SK-N-SH (cell line): ENCODE measurements at regions not wholly inside any gene's neighbourhood (a gene's known extent, or its start where the extent isn't known, plus 50 kb on each side); places are given as distances from the start of the nearest gene placed in this dataset.

Experiments
- CTCF ChIA-PET: fragments of 300-600, 350-600 bp; formaldehyde crosslinking; extraction: SDS; loops from one replicate; lab custom pipeline; 2021; lab: Yijun Ruan, JAX
- POLR2A ChIA-PET: fragments of 350-600 bp; sonication (Branson Sonifier 250); formaldehyde crosslinking; extraction: SDS; loops from one replicate; lab custom pipeline; 2020; ENCODE audit warnings: antibody characterized with exemption, inconsistent platforms; lab: Yijun Ruan, JAX
- DNase-seq: peaks from one replicate; pipeline ENCODE4 v3.0.0; 2012
- H2AFZ ChIP-seq: fragments of 200-600 bp; sonication (generic); 2 replicates; pipeline ENCODE4 v1.8.1; 2016; ENCODE audit warnings: antibody characterized with exemption, mild to moderate bottlenecking, low read depth
- H3F3A ChIP-seq: fragments of 200-600 bp; sonication (generic); replicated peaks from 2 replicates; pipeline ENCODE3; 2016; ENCODE audit warnings: antibody characterized with exemption, mild to moderate bottlenecking; ENCODE audit not compliant: insufficient read depth
- H3K27ac ChIP-seq, 2 experiments: fragments of 200-500 bp in 1 of 2; fragments of 200-600 bp in 1 of 2; sonication (Bioruptor generic) in 1 of 2; sonication (generic), shearing (Covaris generic) in 1 of 2; 2 replicates each; pipeline versions ENCODE4 v1.5.1 to v1.6.1; 2014 to 2016; ENCODE audit warnings: low read depth in 2 of 2, inconsistent platforms in 1 of 2, low read length in 1 of 2, mild to moderate bottlenecking in 1 of 2, mixed read lengths in 1 of 2
- H3K27me3 ChIP-seq: fragments of 200-600 bp; sonication (generic), shearing (Covaris generic); 2 replicates; pipeline ENCODE4 v1.6.1; 2016; ENCODE audit warnings: mixed run types; ENCODE audit not compliant: insufficient read depth
- H3K36me3 ChIP-seq, 2 experiments: fragments of 200-500 bp in 1 of 2; fragments of 200-600 bp in 1 of 2; sonication (Bioruptor generic) in 1 of 2; sonication (generic) in 1 of 2; replicated peaks in 1 of 2; 2 replicates each; pipeline versions ENCODE3 to v1.5.1; 2014 to 2016; ENCODE audit warnings: low read length in 1 of 2, mild to moderate bottlenecking in 1 of 2; ENCODE audit not compliant: insufficient read depth in 2 of 2, control insufficient read depth in 1 of 2
- H3K4me1 ChIP-seq, 2 experiments: fragments of 200-500 bp in 1 of 2; fragments of 200-600 bp in 1 of 2; sonication (Bioruptor generic) in 1 of 2; sonication (generic), shearing (Covaris generic) in 1 of 2; 2 replicates each; pipeline versions ENCODE4 v1.5.1 to v1.6.1; 2014 to 2016; ENCODE audit warnings: low read depth in 1 of 2, low read length in 1 of 2, mixed run types in 1 of 2; ENCODE audit not compliant: insufficient read depth in 2 of 2, control insufficient read depth in 1 of 2
- H3K4me2 ChIP-seq: fragments of 200-600 bp; sonication (generic), shearing (Covaris generic); 2 replicates; pipeline ENCODE4 v1.6.1; 2017; ENCODE audit warnings: mixed run types
- H3K4me3 ChIP-seq, 2 experiments: fragments of 200-500 bp in 1 of 2; fragments of 200-600 bp in 1 of 2; sonication (Bioruptor generic) in 1 of 2; sonication (generic), shearing (Covaris generic) in 1 of 2; 2 replicates each; pipeline versions ENCODE4 v1.5.1 to v1.8.1; 2014 to 2016; ENCODE audit warnings: low read depth in 2 of 2, inconsistent platforms in 1 of 2, low read length in 1 of 2, mild to moderate bottlenecking in 1 of 2, mixed read lengths in 1 of 2, moderate library complexity in 1 of 2
- H3K79me2 ChIP-seq: fragments of 200-600 bp; sonication (generic); 2 replicates; pipeline ENCODE4 v1.8.1; 2017; ENCODE audit warnings: mild to moderate bottlenecking; ENCODE audit not compliant: insufficient read depth
- H3K9ac ChIP-seq: fragments of 200-600 bp; sonication (generic); 2 replicates; pipeline ENCODE4 v1.6.1; 2017; ENCODE audit warnings: mixed run types
- H3K9me2 ChIP-seq: fragments of 200-600 bp; sonication (generic); 2 replicates; pipeline ENCODE4 v1.6.1; 2017; ENCODE audit warnings: mixed run types
- H3K9me3 ChIP-seq: fragments of 200-600 bp; sonication (generic); 2 replicates; pipeline ENCODE4 v1.6.1; 2017; ENCODE audit warnings: mixed run types, mild to moderate bottlenecking, moderate library complexity
- H4K20me1 ChIP-seq: fragments of 200-600 bp; sonication (generic); 2 replicates; pipeline ENCODE4 v1.6.1; 2017; ENCODE audit warnings: mild to moderate bottlenecking, mixed run types; ENCODE audit not compliant: insufficient read depth
- CHD2 ChIP-seq: fragments of 150-350 bp; IDR thresholded peaks from 2 replicates; pipeline ENCODE4 v1.6.1; 2018; ENCODE audit warnings: low read length; ENCODE audit not compliant: partially characterized antibody
- ELF1 ChIP-seq: IDR thresholded peaks from 2 replicates; pipeline ENCODE4 v1.4.0; 2012
- EP300 ChIP-seq, 2 experiments: IDR thresholded peaks; 2 replicates each; pipeline versions ENCODE4 v1.4.0 to v1.6.1; 2012; ENCODE audit warnings: borderline replicate concordance in 1 of 2, low read depth in 1 of 2, low read length in 1 of 2
- FOSL2 ChIP-seq: IDR thresholded peaks from 2 replicates; pipeline ENCODE4 v1.4.0; 2012; ENCODE audit warnings: low read depth, mild to moderate bottlenecking, moderate library complexity, borderline replicate concordance
- FOXM1 ChIP-seq: IDR thresholded peaks from 2 replicates; pipeline ENCODE4 v1.4.0; 2012; ENCODE audit warnings: low read depth, mild to moderate bottlenecking
- GATA2 ChIP-seq: sonication (generic); formaldehyde crosslinking; IDR thresholded peaks from 2 replicates; pipeline ENCODE4 v1.5.0; 2020; ENCODE audit warnings: mild to moderate bottlenecking, missing genetic modification reagents
- JUND ChIP-seq: IDR thresholded peaks from 2 replicates; pipeline ENCODE4 v1.4.0; 2012
- MEF2A ChIP-seq: IDR thresholded peaks from 2 replicates; pipeline ENCODE4 v1.4.0; 2012; ENCODE audit warnings: low read depth, borderline replicate concordance
- MXI1 ChIP-seq: IDR thresholded peaks from 2 replicates; pipeline ENCODE4 v1.6.1; 2012; ENCODE audit warnings: mild to moderate bottlenecking, low read depth, low read length, improper control_type of control experiment
- NFIC ChIP-seq: IDR thresholded peaks from 2 replicates; pipeline ENCODE4 v1.4.0; 2012; ENCODE audit warnings: borderline replicate concordance
- NRF1 ChIP-seq: IDR thresholded peaks from 2 replicates; pipeline ENCODE4 v1.6.1; 2012; ENCODE audit warnings: low read depth, mild to moderate bottlenecking, low read length
- POLR2AphosphoS5 ChIP-seq: IDR thresholded peaks from 2 replicates; pipeline ENCODE4 v1.6.1; 2012; ENCODE audit warnings: low read depth, low read length
- RAD21 ChIP-seq: IDR thresholded peaks from 2 replicates; pipeline ENCODE4 v1.6.1; 2012; ENCODE audit warnings: mild to moderate bottlenecking, low read length
- RCOR1 ChIP-seq: fragments of 150-350 bp; IDR thresholded peaks from 2 replicates; pipeline ENCODE4 v1.6.1; 2017; ENCODE audit warnings: antibody characterized with exemption, low read length
- RXRA ChIP-seq: IDR thresholded peaks from 2 replicates; pipeline ENCODE4 v1.4.0; 2012; ENCODE audit warnings: low read depth, mild to moderate bottlenecking, borderline replicate concordance
- TEAD4 ChIP-seq: IDR thresholded peaks from 2 replicates; pipeline ENCODE4 v1.4.0; 2012; ENCODE audit warnings: mild to moderate bottlenecking, borderline replicate concordance; ENCODE audit not compliant: insufficient read depth
- YY1 ChIP-seq: IDR thresholded peaks from 2 replicates; pipeline ENCODE4 v1.4.0; 2012; ENCODE audit warnings: low read depth, mild to moderate bottlenecking
- WGBS: methylation state at CpG from one replicate; pipeline ENCODE4 v1.1.6; 2017; ENCODE audit warnings: low lambda C conversion rate; 5-methylcytosine and 5-hydroxymethylcytosine counted together
- TF ChIP-seq, protein P1 (sequence below): IDR thresholded peaks from 2 replicates; pipeline ENCODE4 v1.6.1; 2012; ENCODE audit warnings: mild to moderate bottlenecking, low read depth, low read length, moderate library complexity
- TF ChIP-seq, protein P2 (sequence below): fragments of 200-600 bp; sonication (generic); IDR thresholded peaks from 2 replicates; pipeline ENCODE4 v1.6.1; 2017; ENCODE audit warnings: antibody characterized with exemption, mild to moderate bottlenecking, moderate library complexity
- TF ChIP-seq, protein P3 (sequence below): IDR thresholded peaks from 2 replicates; pipeline ENCODE4 v1.4.0; 2012; ENCODE audit warnings: low read depth
- TF ChIP-seq, protein P4 (sequence below): IDR thresholded peaks from 2 replicates; pipeline ENCODE4 v1.4.0; 2012; ENCODE audit warnings: low read depth, borderline replicate concordance

DNA sequence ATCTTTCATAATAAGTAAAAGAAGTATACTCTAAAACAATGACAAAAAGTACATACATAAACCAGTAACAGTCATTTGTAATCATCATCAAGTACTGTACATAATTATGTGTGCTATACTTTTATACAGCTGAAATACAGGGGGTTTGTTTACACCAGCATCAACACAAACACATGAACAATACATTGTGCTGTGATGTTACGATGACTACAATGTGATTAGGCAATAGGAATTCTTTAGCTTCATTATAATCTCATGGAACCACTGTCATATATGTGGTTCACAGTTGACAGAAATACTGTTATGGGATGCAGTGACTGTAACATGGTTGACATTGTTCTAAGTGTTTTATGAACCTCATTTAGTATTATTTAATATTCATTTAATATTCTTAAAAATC, 914.4 kb upstream of the TENM4 start:
- WGBS, result 25% methylated on average over 1 of the region's 1 CpG
- H3K79me2 ChIP-seq, result no peaks in the 10 kb centered on the region
- no peaks in the 10 kb centered on the region for H4K20me1 ChIP-seq
- POLR2A ChIA-PET, result no interaction called here
- no peak for TF ChIP-seq GATA2
- TF ChIP-seq YY1, result no peak
- TF ChIP-seq RCOR1, result no peak
- no peak for TF ChIP-seq JUND
- TF ChIP-seq MXI1, result no peak
- TF ChIP-seq, protein P1, sequence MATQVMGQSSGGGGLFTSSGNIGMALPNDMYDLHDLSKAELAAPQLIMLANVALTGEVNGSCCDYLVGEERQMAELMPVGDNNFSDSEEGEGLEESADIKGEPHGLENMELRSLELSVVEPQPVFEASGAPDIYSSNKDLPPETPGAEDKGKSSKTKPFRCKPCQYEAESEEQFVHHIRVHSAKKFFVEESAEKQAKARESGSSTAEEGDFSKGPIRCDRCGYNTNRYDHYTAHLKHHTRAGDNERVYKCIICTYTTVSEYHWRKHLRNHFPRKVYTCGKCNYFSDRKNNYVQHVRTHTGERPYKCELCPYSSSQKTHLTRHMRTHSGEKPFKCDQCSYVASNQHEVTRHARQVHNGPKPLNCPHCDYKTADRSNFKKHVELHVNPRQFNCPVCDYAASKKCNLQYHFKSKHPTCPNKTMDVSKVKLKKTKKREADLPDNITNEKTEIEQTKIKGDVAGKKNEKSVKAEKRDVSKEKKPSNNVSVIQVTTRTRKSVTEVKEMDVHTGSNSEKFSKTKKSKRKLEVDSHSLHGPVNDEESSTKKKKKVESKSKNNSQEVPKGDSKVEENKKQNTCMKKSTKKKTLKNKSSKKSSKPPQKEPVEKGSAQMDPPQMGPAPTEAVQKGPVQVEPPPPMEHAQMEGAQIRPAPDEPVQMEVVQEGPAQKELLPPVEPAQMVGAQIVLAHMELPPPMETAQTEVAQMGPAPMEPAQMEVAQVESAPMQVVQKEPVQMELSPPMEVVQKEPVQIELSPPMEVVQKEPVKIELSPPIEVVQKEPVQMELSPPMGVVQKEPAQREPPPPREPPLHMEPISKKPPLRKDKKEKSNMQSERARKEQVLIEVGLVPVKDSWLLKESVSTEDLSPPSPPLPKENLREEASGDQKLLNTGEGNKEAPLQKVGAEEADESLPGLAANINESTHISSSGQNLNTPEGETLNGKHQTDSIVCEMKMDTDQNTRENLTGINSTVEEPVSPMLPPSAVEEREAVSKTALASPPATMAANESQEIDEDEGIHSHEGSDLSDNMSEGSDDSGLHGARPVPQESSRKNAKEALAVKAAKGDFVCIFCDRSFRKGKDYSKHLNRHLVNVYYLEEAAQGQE, result no peak
- no peak for TF ChIP-seq FOXM1
- no peak for TF ChIP-seq NFIC
- no peak for DNase-seq
- CTCF ChIA-PET, result interaction anchor here (1.3 kb wide), 1 partner anchor 9 kb away, joined by 3 read pairs; no protein-coding TSS in a partner anchor
- no peak overlapping the region for H3K27ac ChIP-seq
- no peak overlapping the region for H3K9ac ChIP-seq
- no peaks in the 10 kb centered on the region for H3F3A ChIP-seq
- no peaks in the 10 kb centered on the region for H3K4me1 ChIP-seq
- H3K4me2 ChIP-seq, result no peak overlapping the region
- H3K36me3 ChIP-seq, result no peaks in the 10 kb centered on the region
- no peaks in the 10 kb centered on the region for H3K9me3 ChIP-seq
- H3K27me3 ChIP-seq, result no peaks in the 10 kb centered on the region
- no peak overlapping the region for H3K4me3 ChIP-seq
- H3K9me2 ChIP-seq, result no peaks in the 10 kb centered on the region
- no peak overlapping the region for H2AFZ ChIP-seq

DNA sequence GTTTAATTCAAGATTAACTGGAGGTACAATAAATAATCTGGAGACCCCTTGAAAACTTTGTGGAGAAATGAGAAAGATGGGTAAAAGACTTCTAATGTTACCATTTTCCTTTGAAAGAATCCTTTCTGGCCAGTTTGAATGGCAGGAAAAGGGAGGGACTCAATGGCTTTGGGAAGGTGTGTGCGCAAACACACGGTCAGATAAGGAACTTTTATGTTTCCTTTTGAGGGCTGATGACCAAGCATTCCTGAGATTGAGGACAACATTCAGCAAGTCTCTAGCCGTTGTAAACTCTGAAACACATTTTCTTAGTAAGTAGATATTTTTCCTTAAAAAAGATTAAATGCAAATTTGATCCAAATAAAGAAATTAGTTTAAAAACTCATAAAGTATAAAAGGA, 909.7 kb upstream of the TENM4 start:
- CTCF ChIA-PET, result no interaction called here
- no peaks in the 10 kb centered on the region for H3K27me3 ChIP-seq
- H2AFZ ChIP-seq, result no peak overlapping the region
- H3K9me2 ChIP-seq, result no peaks in the 10 kb centered on the region
- POLR2A ChIA-PET, result no interaction called here
- H3K4me3 ChIP-seq, result no peak overlapping the region
- 37% methylated on average over 3 of the region's 3 CpGs for WGBS
- H3K36me3 ChIP-seq, result no peaks in the 10 kb centered on the region
- no peak overlapping the region for H3K27ac ChIP-seq
- H3K79me2 ChIP-seq, result no peaks in the 10 kb centered on the region
- H3K4me2 ChIP-seq, result no peak overlapping the region
- no peak for TF ChIP-seq CHD2
- TF ChIP-seq, protein P2, sequence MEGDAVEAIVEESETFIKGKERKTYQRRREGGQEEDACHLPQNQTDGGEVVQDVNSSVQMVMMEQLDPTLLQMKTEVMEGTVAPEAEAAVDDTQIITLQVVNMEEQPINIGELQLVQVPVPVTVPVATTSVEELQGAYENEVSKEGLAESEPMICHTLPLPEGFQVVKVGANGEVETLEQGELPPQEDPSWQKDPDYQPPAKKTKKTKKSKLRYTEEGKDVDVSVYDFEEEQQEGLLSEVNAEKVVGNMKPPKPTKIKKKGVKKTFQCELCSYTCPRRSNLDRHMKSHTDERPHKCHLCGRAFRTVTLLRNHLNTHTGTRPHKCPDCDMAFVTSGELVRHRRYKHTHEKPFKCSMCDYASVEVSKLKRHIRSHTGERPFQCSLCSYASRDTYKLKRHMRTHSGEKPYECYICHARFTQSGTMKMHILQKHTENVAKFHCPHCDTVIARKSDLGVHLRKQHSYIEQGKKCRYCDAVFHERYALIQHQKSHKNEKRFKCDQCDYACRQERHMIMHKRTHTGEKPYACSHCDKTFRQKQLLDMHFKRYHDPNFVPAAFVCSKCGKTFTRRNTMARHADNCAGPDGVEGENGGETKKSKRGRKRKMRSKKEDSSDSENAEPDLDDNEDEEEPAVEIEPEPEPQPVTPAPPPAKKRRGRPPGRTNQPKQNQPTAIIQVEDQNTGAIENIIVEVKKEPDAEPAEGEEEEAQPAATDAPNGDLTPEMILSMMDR, result no peak
- no peak for TF ChIP-seq RAD21
- TF ChIP-seq EP300 (IDR thresholded peaks at IDR 0.05; ENCODE audit: borderline replicate concordance in 1 of 2, low read depth in 1 of 2, low read length in 1 of 2), result no peak
- TF ChIP-seq TEAD4, result no peak
- no peak for TF ChIP-seq FOXM1
- TF ChIP-seq, protein P3, sequence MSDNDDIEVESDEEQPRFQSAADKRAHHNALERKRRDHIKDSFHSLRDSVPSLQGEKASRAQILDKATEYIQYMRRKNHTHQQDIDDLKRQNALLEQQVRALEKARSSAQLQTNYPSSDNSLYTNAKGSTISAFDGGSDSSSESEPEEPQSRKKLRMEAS, result no peak
- no peak for TF ChIP-seq MXI1
- no peak for TF ChIP-seq MEF2A
- TF ChIP-seq RXRA, result no peak
- no peak for TF ChIP-seq ELF1
- no peak for TF ChIP-seq POLR2AphosphoS5
- TF ChIP-seq, protein P4, sequence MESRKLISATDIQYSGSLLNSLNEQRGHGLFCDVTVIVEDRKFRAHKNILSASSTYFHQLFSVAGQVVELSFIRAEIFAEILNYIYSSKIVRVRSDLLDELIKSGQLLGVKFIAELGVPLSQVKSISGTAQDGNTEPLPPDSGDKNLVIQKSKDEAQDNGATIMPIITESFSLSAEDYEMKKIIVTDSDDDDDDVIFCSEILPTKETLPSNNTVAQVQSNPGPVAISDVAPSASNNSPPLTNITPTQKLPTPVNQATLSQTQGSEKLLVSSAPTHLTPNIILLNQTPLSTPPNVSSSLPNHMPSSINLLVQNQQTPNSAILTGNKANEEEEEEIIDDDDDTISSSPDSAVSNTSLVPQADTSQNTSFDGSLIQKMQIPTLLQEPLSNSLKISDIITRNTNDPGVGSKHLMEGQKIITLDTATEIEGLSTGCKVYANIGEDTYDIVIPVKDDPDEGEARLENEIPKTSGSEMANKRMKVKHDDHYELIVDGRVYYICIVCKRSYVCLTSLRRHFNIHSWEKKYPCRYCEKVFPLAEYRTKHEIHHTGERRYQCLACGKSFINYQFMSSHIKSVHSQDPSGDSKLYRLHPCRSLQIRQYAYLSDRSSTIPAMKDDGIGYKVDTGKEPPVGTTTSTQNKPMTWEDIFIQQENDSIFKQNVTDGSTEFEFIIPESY, result no peak
- no peak for TF ChIP-seq NRF1
- no peak for TF ChIP-seq FOSL2
- H3F3A ChIP-seq, result no peaks in the 10 kb centered on the region
- H3K9me3 ChIP-seq, result no peaks in the 10 kb centered on the region
- no peak overlapping the region for H3K9ac ChIP-seq
- no peaks in the 10 kb centered on the region; a peak in 1 of 4 replicates for H3K4me1 ChIP-seq
- DNase-seq, result no peak
- no peaks in the 10 kb centered on the region for H4K20me1 ChIP-seq
